ENCODE measurements at regions not wholly inside any gene's neighbourhood (a gene's known extent, or its start where the extent isn't known, plus 50 kb on each side); places are given as distances from the start of the nearest gene placed in this dataset.

DNA sequence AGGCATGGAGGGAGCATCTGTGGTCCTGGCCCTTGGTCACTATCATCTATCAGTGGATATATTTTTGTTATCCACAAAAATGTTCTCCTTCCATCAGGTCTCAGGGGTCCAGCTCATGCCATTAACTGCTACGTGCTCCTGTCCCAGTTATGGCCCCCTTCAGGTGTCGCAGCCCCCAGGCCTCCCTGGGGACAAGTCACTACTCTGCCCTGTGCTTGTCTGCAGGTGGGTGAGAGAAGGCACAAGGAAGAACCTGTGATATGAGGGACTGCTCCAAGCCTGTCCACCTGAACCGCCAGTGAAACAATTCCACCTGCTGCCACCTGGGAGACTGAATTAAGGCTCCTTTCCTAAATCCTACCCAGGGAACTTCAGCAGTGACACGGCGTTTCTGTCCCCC is 229.6 kb upstream of the ID2 start:
- Histone ChIP-seq H3K4me2 (ENCODE audit: low read length) (no peak overlapping the region), H3K4me1 (no peaks in the 10 kb centered on the region), H3K27ac (no peak overlapping the region), H3K27me3 (ENCODE audit: control insufficient read depth, insufficient read depth, low read length) (no peaks in the 10 kb centered on the region), H3K9me3 (ENCODE audit: control insufficient read depth, low read length) (no peaks in the 10 kb centered on the region), H2AFZ (no peak overlapping the region), H3K4me3 (ENCODE audit: low read depth, low read length) (no peak overlapping the region), H3K79me2 (no peaks in the 10 kb centered on the region), H3K9ac (no peak overlapping the region), H3K36me3 (ENCODE audit: control insufficient read depth, insufficient read depth, low read length) (no peaks in the 10 kb centered on the region)
- TF ChIP-seq, protein P1, sequence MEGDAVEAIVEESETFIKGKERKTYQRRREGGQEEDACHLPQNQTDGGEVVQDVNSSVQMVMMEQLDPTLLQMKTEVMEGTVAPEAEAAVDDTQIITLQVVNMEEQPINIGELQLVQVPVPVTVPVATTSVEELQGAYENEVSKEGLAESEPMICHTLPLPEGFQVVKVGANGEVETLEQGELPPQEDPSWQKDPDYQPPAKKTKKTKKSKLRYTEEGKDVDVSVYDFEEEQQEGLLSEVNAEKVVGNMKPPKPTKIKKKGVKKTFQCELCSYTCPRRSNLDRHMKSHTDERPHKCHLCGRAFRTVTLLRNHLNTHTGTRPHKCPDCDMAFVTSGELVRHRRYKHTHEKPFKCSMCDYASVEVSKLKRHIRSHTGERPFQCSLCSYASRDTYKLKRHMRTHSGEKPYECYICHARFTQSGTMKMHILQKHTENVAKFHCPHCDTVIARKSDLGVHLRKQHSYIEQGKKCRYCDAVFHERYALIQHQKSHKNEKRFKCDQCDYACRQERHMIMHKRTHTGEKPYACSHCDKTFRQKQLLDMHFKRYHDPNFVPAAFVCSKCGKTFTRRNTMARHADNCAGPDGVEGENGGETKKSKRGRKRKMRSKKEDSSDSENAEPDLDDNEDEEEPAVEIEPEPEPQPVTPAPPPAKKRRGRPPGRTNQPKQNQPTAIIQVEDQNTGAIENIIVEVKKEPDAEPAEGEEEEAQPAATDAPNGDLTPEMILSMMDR (IDR thresholded peaks at IDR 0.05), result no peak

DNA sequence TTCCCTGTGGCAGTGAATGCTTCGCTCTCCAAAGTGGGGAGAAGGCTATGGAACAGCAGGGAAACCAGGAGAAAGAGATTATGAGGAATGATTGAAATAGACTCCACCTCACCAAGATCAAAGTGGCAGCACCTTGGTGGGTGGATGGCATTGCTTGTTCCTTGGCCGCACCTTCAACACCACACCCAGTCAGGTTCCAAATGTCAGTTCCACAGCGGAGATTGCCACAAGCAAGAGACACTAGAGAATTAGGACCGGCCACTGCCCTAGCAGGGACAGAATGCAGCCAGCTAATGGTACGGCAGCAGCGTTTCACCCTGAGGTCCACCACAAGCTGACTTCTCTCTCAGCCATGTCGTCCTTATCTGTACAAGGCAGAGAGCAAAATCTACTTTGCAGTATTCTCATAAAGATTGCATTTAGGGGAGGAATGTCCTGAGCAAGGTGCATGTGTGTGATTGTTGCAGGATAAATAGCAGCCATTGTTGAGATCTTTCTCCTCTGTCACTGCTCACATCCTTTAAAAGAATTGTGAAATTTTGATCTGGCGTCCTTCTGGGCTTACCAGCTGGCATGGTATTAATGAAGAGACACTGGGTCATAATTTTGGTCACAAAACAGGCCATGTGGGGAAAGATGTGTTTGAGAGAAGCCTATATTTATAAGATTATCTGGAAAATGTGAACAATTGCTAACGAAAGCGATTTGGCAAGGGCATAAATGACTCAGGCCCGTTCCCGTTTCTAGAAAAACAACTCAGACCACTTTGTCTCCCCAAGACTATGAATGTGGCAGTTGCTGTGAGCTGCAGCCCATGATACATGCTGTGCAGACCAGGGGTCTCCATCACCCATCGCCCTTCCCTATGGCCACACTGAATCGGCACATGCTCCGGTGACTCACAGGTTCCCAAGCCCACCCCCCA is 228.6 kb upstream of the ID2 start:
- Histone ChIP-seq H3K4me2 (ENCODE audit: low read length) (no peak overlapping the region), H3K79me2 (no peaks in the 10 kb centered on the region), H3K27me3 (ENCODE audit: control insufficient read depth, insufficient read depth, low read length) (no peaks in the 10 kb centered on the region), H3K27ac (no peak overlapping the region), H3K9me3 (ENCODE audit: control insufficient read depth, low read length) (no peaks in the 10 kb centered on the region), H3K36me3 (ENCODE audit: control insufficient read depth, insufficient read depth, low read length) (no peaks in the 10 kb centered on the region), H2AFZ (no peak overlapping the region), H3K4me1 (peaks cover 5% of the 10 kb centered on the region), H3K4me3 (ENCODE audit: low read depth, low read length) (no peak overlapping the region), H3K9ac (no peak overlapping the region)
- TF ChIP-seq, protein P1 (IDR thresholded peaks at IDR 0.05), result no peak

DNA sequence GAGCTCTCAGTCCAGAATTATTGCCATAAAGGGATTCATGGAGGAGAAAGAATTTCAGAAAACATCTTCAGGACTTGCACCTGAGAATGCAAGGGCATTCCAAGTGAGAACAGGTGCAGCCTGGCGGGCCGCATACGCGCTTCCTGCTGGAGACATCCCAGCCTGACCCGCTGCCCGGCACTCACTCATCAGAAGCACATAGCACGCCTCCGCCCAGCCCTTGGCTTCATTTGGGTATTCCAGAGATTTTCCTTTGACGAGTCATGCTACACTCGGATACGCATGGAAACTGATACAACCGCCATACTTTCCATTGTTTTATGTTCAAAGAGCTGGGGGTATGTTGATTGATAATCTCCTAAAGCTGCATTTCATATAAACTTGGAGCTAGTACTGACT is 228.0 kb upstream of the ID2 start:
- no peak overlapping the region for H3K9ac ChIP-seq

DNA sequence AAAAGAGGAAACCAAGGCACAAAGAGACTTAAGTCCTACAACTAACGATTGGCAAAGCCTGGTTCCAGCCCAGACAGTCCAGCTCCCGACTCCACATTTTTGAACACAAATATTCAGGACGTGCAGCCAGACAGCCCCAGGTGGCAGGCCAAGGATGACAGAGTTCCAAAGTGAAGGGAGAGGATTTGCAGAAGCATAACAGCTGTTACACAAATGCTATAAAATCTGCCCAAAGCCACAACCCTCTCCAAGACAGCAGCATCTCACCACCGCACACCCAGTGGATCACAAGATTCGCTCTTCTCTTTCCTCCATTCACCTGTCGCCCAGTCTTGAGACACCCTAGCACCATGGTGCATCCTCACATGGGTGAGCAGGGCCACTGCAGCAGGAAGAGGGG is 227.1 kb upstream of the ID2 start:
- H3K4me3 ChIP-seq (ENCODE audit: low read depth, low read length), result no peak overlapping the region
- no peak overlapping the region for H2AFZ ChIP-seq
- H3K9ac ChIP-seq, result no peak overlapping the region
- H3K4me1 ChIP-seq, result peaks cover 9% of the 10 kb centered on the region
- H3K79me2 ChIP-seq, result no peaks in the 10 kb centered on the region
- H3K4me2 ChIP-seq (ENCODE audit: low read length), result no peak overlapping the region
- no peaks in the 10 kb centered on the region for H3K9me3 ChIP-seq (ENCODE audit: control insufficient read depth, low read length)
- no peaks in the 10 kb centered on the region for H3K36me3 ChIP-seq (ENCODE audit: control insufficient read depth, insufficient read depth, low read length)
- H3K27me3 ChIP-seq (ENCODE audit: control insufficient read depth, insufficient read depth, low read length), result no peaks in the 10 kb centered on the region
- no peak overlapping the region for H3K27ac ChIP-seq
- TF ChIP-seq, protein P1 (IDR thresholded peaks at IDR 0.05), result no peak

More for the DNA sequence above, 228.0 kb upstream of the ID2 start:
- no peaks in the 10 kb centered on the region for H3K79me2 ChIP-seq
- no peak overlapping the region for H3K27ac ChIP-seq
- peaks cover 9% of the 10 kb centered on the region for H3K4me1 ChIP-seq
- no peaks in the 10 kb centered on the region for H3K36me3 ChIP-seq (ENCODE audit: control insufficient read depth, insufficient read depth, low read length)
- no peak overlapping the region for H2AFZ ChIP-seq
- no peak overlapping the region for H3K4me2 ChIP-seq (ENCODE audit: low read length)
- H3K9me3 ChIP-seq (ENCODE audit: control insufficient read depth, low read length), result no peaks in the 10 kb centered on the region
- no peaks in the 10 kb centered on the region for H3K27me3 ChIP-seq (ENCODE audit: control insufficient read depth, insufficient read depth, low read length)
- TF ChIP-seq, protein P1 (IDR thresholded peaks at IDR 0.05), result no peak
- H3K4me3 ChIP-seq (ENCODE audit: low read depth, low read length), result no peak overlapping the region

Data from parathyroid adenoma (tissue), 2 donors.